PC-3 (cell line): ENCODE measurements at regions not wholly inside any gene's neighbourhood (a gene's known extent, or its start where the extent isn't known, plus 50 kb on each side); places are given as distances from the start of the nearest gene placed in this dataset.

Experiments used
- EZH2 ChIP-seq: fragments of 300-600 bp; sonication (generic); IDR thresholded peaks from one replicate; pipeline ENCODE4 v1.6.1; 2017; ENCODE audit warnings: antibody characterized with exemption, mild to moderate bottlenecking, low read length; ENCODE audit not compliant: unreplicated experiment
- TF ChIP-seq, protein P1 (sequence below): fragments of 300-600 bp; sonication (generic); conservative IDR thresholded peaks from 2 replicates; pipeline ENCODE4 v1.5.1; 2017; ENCODE audit warnings: antibody characterized with exemption, low read depth, mild to moderate bottlenecking, low read length

DNA sequence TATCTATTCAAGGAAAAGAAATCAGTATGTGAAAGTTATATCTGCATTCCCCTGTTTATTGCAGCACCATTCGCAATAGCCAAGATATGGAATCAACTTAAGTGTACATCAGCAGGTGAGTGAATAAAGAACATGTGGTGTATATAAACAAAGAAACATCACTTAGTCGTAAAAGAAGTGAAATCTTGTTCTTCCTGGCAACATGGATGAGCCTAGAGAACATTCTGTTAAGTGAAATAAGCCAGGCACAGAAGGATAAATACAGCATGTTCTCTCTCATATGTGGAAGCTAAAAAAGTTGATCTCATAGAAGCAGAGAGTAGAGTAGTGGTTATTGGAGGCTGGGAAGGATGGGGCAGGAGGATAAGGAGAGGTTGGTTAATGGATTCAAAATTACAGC, 287.9 kb upstream of the FERMT1 start:
- TF ChIP-seq, protein P1, sequence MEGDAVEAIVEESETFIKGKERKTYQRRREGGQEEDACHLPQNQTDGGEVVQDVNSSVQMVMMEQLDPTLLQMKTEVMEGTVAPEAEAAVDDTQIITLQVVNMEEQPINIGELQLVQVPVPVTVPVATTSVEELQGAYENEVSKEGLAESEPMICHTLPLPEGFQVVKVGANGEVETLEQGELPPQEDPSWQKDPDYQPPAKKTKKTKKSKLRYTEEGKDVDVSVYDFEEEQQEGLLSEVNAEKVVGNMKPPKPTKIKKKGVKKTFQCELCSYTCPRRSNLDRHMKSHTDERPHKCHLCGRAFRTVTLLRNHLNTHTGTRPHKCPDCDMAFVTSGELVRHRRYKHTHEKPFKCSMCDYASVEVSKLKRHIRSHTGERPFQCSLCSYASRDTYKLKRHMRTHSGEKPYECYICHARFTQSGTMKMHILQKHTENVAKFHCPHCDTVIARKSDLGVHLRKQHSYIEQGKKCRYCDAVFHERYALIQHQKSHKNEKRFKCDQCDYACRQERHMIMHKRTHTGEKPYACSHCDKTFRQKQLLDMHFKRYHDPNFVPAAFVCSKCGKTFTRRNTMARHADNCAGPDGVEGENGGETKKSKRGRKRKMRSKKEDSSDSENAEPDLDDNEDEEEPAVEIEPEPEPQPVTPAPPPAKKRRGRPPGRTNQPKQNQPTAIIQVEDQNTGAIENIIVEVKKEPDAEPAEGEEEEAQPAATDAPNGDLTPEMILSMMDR = no peak
- TF ChIP-seq EZH2 = no peak
